ENCODE measurements at regions not wholly inside any gene's neighbourhood (a gene's known extent, or its start where the extent isn't known, plus 50 kb on each side); places are given as distances from the start of the nearest gene placed in this dataset.

GRCh38 chr7:69435711-69436110, 162.6 kb upstream of the AUTS2 start:
- Histone ChIP-seq H3K18ac (ENCODE audit: low read depth, low read length) (no peak overlapping the region), H3K27ac (ENCODE audit: insufficient read depth, low read length) (no peak overlapping the region), H2BK120ac (ENCODE audit: low read depth, low read length) (no peak overlapping the region), H3K4ac (ENCODE audit: low read depth, low read length) (no peak overlapping the region), H3K4me1 (ENCODE audit: control insufficient read depth, insufficient read depth, low read length) (no peaks in the 10 kb centered on the region), H4K8ac (ENCODE audit: low read depth in 2 of 2, low read length in 2 of 2) (no peak overlapping the region), H2AFZ (replicated peaks; ENCODE audit: low read length, poor library complexity) (no peak overlapping the region), H3K23ac (ENCODE audit: low read depth, low read length) (no peak overlapping the region), H3K27me3 (ENCODE audit: control insufficient read depth, insufficient read depth, low read length) (no peaks in the 10 kb centered on the region), H3K9me3 (ENCODE audit: control insufficient read depth, insufficient read depth, low read length) (peaks cover 20% of the 10 kb centered on the region), H3K79me1 (ENCODE audit: low read depth in 1 of 2, low read length in 2 of 2) (no peaks in the 10 kb centered on the region), H2BK5ac (ENCODE audit: low read depth, low read length, poor library complexity, severe bottlenecking) (no peak overlapping the region), H4K91ac (ENCODE audit: insufficient read depth, low read depth, low read length) (no peak overlapping the region), H3K14ac (replicated peaks; ENCODE audit: low read depth, low read length) (no peak overlapping the region), H4K5ac (ENCODE audit: low read depth, low read length) (no peak overlapping the region), H4K20me1 (ENCODE audit: insufficient read depth, low read length) (no peaks in the 10 kb centered on the region), H3K4me2 (ENCODE audit: low read depth, low read length) (no peak overlapping the region), H3K36me3 (ENCODE audit: control insufficient read depth, insufficient read depth, low read length) (no peaks in the 10 kb centered on the region), H2AK9ac (replicated peaks; ENCODE audit: low read depth, low read length, poor library complexity) (no peak overlapping the region), H3K56ac (ENCODE audit: extremely low read depth, insufficient read depth, low read length) (no peak overlapping the region), H3K9ac (ENCODE audit: low read depth, low read length) (no peak overlapping the region), H2BK15ac (ENCODE audit: low read depth, low read length) (no peak overlapping the region), H2AK5ac (ENCODE audit: low read depth, low read length) (no peak overlapping the region), H2BK20ac (ENCODE audit: low read depth, low read length) (no peak overlapping the region), H3K4me3 (ENCODE audit: insufficient read depth, low read depth, low read length) (no peak overlapping the region), H3K9me1 (ENCODE audit: insufficient read depth, low read length) (no peaks in the 10 kb centered on the region)
- ChIA-PET POLR2A (ENCODE audit: unreplicated experiment) (no interaction called here), CTCF (interaction anchor here (0.6 kb wide), 1 partner anchor 1543 kb away, joined by 3 read pairs; no protein-coding TSS in a partner anchor)
- no TSS peak for BruUV-seq (replicated peaks)
- in situ Hi-C loops (cut with MboI; ENCODE audit: low sequenced_read_pairs) (no loop called here), dilution Hi-C loops (cut with HindIII; ENCODE audit: low sequenced_read_pairs, unreplicated experiment) (no loop called here), intact Hi-C loops (cut with micrococcal nuclease) (no loop called here)
- no peak for DNase-seq
- WGBS, 2 experiments (ENCODE audit: extremely low coverage in 2 of 2, insufficient read length in 1 of 2) = no CpG with 5 or more reads among the region's 5 CpGs
- no peak for ATAC-seq (ENCODE audit: low read depth)
- TF ChIP-seq RFX5 (IDR thresholded peaks at IDR 0.05; ENCODE audit: low read depth, low read length) = no peak
- TF ChIP-seq FOS (IDR thresholded peaks at IDR 0.05; ENCODE audit: low read depth, low read length) = no peak
- no peak for TF ChIP-seq ELK1 (IDR thresholded peaks at IDR 0.05; ENCODE audit: borderline replicate concordance, low read depth, low read length)
- TF ChIP-seq MAZ (IDR thresholded peaks at IDR 0.05; ENCODE audit: borderline replicate concordance, low read depth, low read length) = no peak
- TF ChIP-seq, protein P1, sequence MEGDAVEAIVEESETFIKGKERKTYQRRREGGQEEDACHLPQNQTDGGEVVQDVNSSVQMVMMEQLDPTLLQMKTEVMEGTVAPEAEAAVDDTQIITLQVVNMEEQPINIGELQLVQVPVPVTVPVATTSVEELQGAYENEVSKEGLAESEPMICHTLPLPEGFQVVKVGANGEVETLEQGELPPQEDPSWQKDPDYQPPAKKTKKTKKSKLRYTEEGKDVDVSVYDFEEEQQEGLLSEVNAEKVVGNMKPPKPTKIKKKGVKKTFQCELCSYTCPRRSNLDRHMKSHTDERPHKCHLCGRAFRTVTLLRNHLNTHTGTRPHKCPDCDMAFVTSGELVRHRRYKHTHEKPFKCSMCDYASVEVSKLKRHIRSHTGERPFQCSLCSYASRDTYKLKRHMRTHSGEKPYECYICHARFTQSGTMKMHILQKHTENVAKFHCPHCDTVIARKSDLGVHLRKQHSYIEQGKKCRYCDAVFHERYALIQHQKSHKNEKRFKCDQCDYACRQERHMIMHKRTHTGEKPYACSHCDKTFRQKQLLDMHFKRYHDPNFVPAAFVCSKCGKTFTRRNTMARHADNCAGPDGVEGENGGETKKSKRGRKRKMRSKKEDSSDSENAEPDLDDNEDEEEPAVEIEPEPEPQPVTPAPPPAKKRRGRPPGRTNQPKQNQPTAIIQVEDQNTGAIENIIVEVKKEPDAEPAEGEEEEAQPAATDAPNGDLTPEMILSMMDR (conservative IDR thresholded peaks at IDR 0.05; ENCODE audit: low read depth, low read length) = no peak

Data from IMR-90 (cell line).